Osteoblast (primary cell): ENCODE measurements at regions not wholly inside any gene's neighbourhood (a gene's known extent, or its start where the extent isn't known, plus 50 kb on each side); places are given as distances from the start of the nearest gene placed in this dataset.

ENCODE experiments used
- DNase-seq: peaks from one replicate; pipeline ENCODE4 v3.0.0; 2011; ENCODE audit warnings: low spot score, mixed read lengths; ENCODE audit not compliant: insufficient read length; ENCODE audit errors: missing footprints
- H2AFZ ChIP-seq: 2 replicates; pipeline ENCODE4 v1.6.0; 2011; ENCODE audit warnings: mild to moderate bottlenecking, low read length
- H3K27ac ChIP-seq: 2 replicates; pipeline ENCODE4 v1.5.1; 2011; ENCODE audit warnings: mild to moderate bottlenecking, low read depth, low read length, moderate library complexity
- H3K27me3 ChIP-seq: 2 replicates; pipeline ENCODE4 v1.6.0; 2012; ENCODE audit warnings: mild to moderate bottlenecking, control low read depth, inconsistent platforms, low read length, moderate library complexity; ENCODE audit not compliant: insufficient read depth
- H3K36me3 ChIP-seq: 2 replicates; pipeline ENCODE4 v1.5.1; 2011; ENCODE audit warnings: mild to moderate bottlenecking, low read length, control low read depth, moderate library complexity; ENCODE audit not compliant: insufficient read depth
- H3K4me1 ChIP-seq: 2 replicates; pipeline ENCODE4 v1.5.1; 2011; ENCODE audit warnings: mild to moderate bottlenecking, low read length, control low read depth, moderate library complexity; ENCODE audit not compliant: insufficient read depth
- H3K4me2 ChIP-seq: 2 replicates; pipeline ENCODE4 v1.6.0; 2011; ENCODE audit warnings: mild to moderate bottlenecking, low read length; ENCODE audit not compliant: insufficient read depth
- H3K4me3 ChIP-seq: fragments of 200-600 bp; sonication (generic); 3 replicates; pipeline ENCODE4 v1.5.1; 2012; ENCODE audit warnings: mild to moderate bottlenecking, low read length, inconsistent platforms; ENCODE audit not compliant: insufficient read depth
- H3K79me2 ChIP-seq: 2 replicates; pipeline ENCODE4 v1.6.0; 2012; ENCODE audit warnings: mild to moderate bottlenecking, low read length, control low read depth, inconsistent platforms; ENCODE audit not compliant: insufficient read depth
- H3K9me3 ChIP-seq: 2 replicates; pipeline ENCODE4 v1.5.1; 2011; ENCODE audit warnings: low read depth, low read length, control low read depth
- H4K20me1 ChIP-seq: 2 replicates; pipeline ENCODE4 v1.6.0; 2012; ENCODE audit warnings: mild to moderate bottlenecking, low read length, control low read depth; ENCODE audit not compliant: insufficient read depth
- TF ChIP-seq, protein P1 (sequence below): IDR thresholded peaks from 2 replicates; pipeline ENCODE4 v1.5.1; 2011; ENCODE audit warnings: mild to moderate bottlenecking, low read depth, low read length, moderate library complexity; ENCODE audit errors: extremely low read depth

GRCh38 chr5:62960781-62961180, 382.2 kb downstream of the LRRC70 start:
- DNase-seq = no peak
- no peaks in the 10 kb centered on the region for H3K9me3 ChIP-seq
- H3K27ac ChIP-seq = no peak overlapping the region
- no peak overlapping the region for H3K4me2 ChIP-seq
- no peak overlapping the region for H3K4me3 ChIP-seq
- no peaks in the 10 kb centered on the region for H3K79me2 ChIP-seq
- no peak overlapping the region for H2AFZ ChIP-seq
- H4K20me1 ChIP-seq = no peaks in the 10 kb centered on the region
- H3K36me3 ChIP-seq = no peaks in the 10 kb centered on the region
- TF ChIP-seq, protein P1, sequence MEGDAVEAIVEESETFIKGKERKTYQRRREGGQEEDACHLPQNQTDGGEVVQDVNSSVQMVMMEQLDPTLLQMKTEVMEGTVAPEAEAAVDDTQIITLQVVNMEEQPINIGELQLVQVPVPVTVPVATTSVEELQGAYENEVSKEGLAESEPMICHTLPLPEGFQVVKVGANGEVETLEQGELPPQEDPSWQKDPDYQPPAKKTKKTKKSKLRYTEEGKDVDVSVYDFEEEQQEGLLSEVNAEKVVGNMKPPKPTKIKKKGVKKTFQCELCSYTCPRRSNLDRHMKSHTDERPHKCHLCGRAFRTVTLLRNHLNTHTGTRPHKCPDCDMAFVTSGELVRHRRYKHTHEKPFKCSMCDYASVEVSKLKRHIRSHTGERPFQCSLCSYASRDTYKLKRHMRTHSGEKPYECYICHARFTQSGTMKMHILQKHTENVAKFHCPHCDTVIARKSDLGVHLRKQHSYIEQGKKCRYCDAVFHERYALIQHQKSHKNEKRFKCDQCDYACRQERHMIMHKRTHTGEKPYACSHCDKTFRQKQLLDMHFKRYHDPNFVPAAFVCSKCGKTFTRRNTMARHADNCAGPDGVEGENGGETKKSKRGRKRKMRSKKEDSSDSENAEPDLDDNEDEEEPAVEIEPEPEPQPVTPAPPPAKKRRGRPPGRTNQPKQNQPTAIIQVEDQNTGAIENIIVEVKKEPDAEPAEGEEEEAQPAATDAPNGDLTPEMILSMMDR = no peak
- no peaks in the 10 kb centered on the region for H3K27me3 ChIP-seq
- H3K4me1 ChIP-seq = no peaks in the 10 kb centered on the region

DNA sequence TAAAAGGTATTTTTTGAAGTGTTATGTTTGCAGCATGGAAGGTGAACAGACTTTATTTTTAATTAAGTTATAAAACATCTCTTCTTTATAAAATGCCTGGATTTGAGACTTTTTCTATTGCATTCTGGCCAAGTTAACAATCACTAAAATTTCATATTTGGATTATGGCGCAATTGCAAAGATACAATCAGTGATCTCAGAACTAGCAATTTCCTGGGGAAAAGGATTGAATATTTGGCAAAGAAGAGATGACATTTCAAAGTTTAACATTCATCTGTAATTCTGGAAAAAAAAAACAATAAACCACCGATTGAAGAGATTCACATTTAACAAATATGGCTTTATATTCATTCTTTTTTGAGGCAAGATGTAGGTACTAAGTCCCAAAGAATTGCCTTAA, 378.0 kb downstream of the LRRC70 start:
- no peak for DNase-seq
- Histone ChIP-seq H3K4me2 (no peak overlapping the region), H3K9me3 (no peaks in the 10 kb centered on the region), H3K27ac (no peak overlapping the region), H2AFZ (no peak overlapping the region), H3K79me2 (no peaks in the 10 kb centered on the region), H3K4me3 (no peak overlapping the region), H3K36me3 (no peaks in the 10 kb centered on the region), H3K27me3 (no peaks in the 10 kb centered on the region), H3K4me1 (no peaks in the 10 kb centered on the region), H4K20me1 (no peaks in the 10 kb centered on the region)
- TF ChIP-seq, protein P1 = no peak

DNA sequence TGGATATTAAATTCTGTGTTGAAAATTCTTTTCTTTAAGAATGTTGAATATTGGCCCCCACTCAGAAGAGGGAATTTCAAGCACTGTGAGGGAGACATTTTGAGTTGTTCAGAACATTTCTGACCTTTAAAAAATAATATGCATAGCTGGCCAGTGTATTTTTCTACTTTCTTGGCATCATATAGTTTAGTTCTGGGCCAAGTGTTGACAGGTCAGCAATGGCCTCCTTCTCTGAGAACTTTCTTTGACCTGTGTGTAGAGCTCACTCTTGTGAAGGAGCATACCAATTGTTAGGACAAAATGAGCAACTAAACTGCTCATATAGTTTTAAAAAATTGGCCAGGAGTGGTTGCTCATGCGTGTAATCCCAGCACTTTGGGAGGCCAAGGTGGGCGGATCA, 376.0 kb downstream of the LRRC70 start:
- Histone ChIP-seq H3K36me3 (no peaks in the 10 kb centered on the region), H3K4me3 (no peak overlapping the region)
- DNase-seq = no peak

GRCh38 chr5:62948301-62948700, 369.7 kb downstream of the LRRC70 start:
- Histone ChIP-seq H2AFZ (no peak overlapping the region), H3K27me3 (no peaks in the 10 kb centered on the region), H3K4me2 (no peak overlapping the region), H4K20me1 (no peaks in the 10 kb centered on the region), H3K4me1 (no peaks in the 10 kb centered on the region), H3K9me3 (no peaks in the 10 kb centered on the region), H3K27ac (no peak overlapping the region), H3K79me2 (no peaks in the 10 kb centered on the region), H3K4me3 (no peak overlapping the region), H3K36me3 (no peaks in the 10 kb centered on the region)
- TF ChIP-seq, protein P1 = no peak
- DNase-seq = no peak

More for the DNA sequence above, 376.0 kb downstream of the LRRC70 start:
- Histone ChIP-seq H3K4me1 (no peaks in the 10 kb centered on the region), H4K20me1 (no peaks in the 10 kb centered on the region), H3K27me3 (no peaks in the 10 kb centered on the region), H3K27ac (no peak overlapping the region), H3K79me2 (no peaks in the 10 kb centered on the region), H2AFZ (no peak overlapping the region), H3K9me3 (no peaks in the 10 kb centered on the region), H3K4me2 (no peak overlapping the region)
- TF ChIP-seq, protein P1 = no peak
